Stimulated activated naive CD4-positive, alpha-beta T cell (primary cell): ENCODE measurements at regions not wholly inside any gene's neighbourhood (a gene's known extent, or its start where the extent isn't known, plus 50 kb on each side); places are given as distances from the start of the nearest gene placed in this dataset.

Experiments used
- DNase-seq, 6 experiments: peaks; one replicate each; lab custom pipeline; 2025; lab: John Stamatoyannopoulos, UW

DNA sequence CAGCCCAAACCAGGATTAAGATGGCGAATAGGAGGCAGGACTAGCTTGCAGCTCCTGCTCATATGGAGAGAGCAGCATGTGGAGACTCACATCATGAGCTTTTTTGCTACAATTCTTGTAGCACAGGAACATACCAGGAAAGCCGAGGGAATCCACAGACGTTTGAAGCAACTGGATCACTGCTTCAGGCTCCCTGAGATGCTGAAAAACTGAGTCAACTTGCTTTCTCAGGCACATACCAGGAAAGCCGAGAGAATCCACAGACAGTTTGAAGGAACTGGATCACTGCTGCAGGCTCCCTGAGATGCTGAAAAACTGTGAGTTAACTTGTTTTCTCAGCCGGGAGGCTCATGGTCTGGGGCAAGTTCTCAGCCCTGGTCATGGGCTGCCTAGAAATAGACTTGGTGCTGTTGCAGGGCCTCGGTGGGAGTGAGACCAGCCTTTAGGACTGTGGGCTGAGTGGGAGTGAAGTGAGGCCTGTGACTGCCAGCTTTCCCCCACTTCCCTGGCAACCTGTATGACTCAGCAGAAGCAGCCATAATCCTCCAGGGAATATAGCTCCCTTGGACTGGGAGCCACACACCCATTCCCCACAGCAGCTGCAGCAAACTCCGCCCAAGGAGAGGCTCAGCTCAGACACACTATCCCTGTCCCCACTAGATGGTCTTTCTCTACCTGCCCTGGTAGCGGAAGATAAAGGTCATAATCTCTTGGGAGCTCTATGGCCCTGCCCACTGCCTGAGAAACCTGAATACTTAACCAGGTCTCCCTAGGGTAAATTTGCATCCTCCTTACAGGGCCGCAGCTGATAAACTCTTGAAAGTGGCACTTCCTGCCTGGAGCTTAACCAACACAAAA, 51.9 kb upstream of the PFN2 start:
- no peak for DNase-seq

DNA sequence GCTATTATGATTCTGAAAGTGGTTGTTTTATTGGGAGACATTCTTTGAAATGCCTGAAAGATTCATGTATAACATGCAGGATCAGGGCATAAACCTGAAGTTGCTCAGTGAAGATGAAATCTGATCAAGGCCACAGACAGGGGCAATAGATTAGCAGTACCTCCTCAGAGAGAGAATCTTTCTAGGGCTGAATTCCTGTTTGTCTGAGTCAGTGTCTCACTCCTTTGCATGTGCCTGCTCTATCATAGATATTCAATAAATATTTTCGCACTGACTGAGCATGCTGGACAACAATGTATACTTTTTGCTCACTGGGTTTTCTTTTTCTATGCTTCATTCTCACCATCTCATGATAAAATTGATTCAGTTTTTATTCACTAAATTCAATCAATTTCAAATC, 49.8 kb upstream of the PFN2 start:
- DNase-seq = no peak
